Erythroblast (primary cell): ENCODE measurements at regions not wholly inside any gene's neighbourhood (a gene's known extent, or its start where the extent isn't known, plus 50 kb on each side); places are given as distances from the start of the nearest gene placed in this dataset.

ENCODE experiments used
- GATA1 ChIP-seq: IDR thresholded peaks from 2 replicates; pipeline ENCODE4 v1.6.1; 2011; ENCODE audit warnings: low read depth, mild to moderate bottlenecking, control low read depth, low read length, moderate library complexity
- POLR2A ChIP-seq: IDR thresholded peaks from 2 replicates; pipeline ENCODE4 v1.6.1; 2011; ENCODE audit warnings: mild to moderate bottlenecking, low read length

DNA sequence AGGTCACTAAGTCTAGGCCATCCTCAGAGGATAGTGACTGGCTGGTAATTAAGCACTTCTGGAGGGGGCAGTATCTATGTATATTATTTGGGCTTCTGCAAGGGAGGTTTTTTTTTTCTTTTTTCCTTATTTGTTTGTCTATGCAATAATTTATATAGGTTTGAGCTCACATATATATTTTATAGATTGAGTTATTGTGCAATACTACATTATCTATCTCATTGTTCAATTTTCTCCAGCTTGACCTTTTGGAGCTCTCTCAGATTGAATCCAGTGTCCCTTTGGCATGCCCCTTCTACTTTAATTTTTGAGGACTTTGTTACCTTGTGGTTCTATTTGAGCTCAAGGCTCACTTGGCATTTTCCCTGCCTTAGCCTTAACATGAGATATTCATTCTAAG, 852.1 kb downstream of the KCNT2 start:
- TF ChIP-seq POLR2A (no peak), GATA1 (no peak)
